A549 (cell line): ENCODE measurements at regions not wholly inside any gene's neighbourhood (a gene's known extent, or its start where the extent isn't known, plus 50 kb on each side); places are given as distances from the start of the nearest gene placed in this dataset.

Experiments used
- ATAC-seq, 2 experiments: fragments of 200-7000 bp in 1 of 2; fragments of >200 bp in 1 of 2; cut with Nextera tagmentation in 1 of 2; cut with Tn5 transposase in 1 of 2; 3 replicates each; pipeline versions ENCODE4 v1.8.0 to v1.9.1; 2018 to 2020; ENCODE audit warnings: mild to moderate bottlenecking in 1 of 2, moderate library complexity in 1 of 2
- CTCF ChIA-PET: fragments of 300-600 bp; sonication (Branson Sonifier 250); formaldehyde crosslinking; extraction: SDS; loops from one replicate; lab custom pipeline; 2021; ENCODE audit warnings: antibody characterized with exemption, inconsistent platforms; lab: Yijun Ruan, JAX
- POLR2A ChIA-PET: fragments of 350-600 bp; formaldehyde crosslinking; extraction: SDS; loops from one replicate; lab custom pipeline; 2021; ENCODE audit warnings: antibody characterized with exemption, inconsistent platforms; lab: Yijun Ruan, JAX
- DNase-seq, 2 experiments: peaks; one replicate each; pipeline versions ENCODE4 v3.0.0 to v3.0.0-alpha.2; 2011 to 2016; ENCODE audit warnings: low read depth in 1 of 2, low spot score in 1 of 2
- FAIRE-seq: peaks from 2 replicates; lab custom pipeline; 2011; peaks lifted over from hg19 to GRCh38; lab: Jason Lieb, UNC
- H3K27ac ChIP-seq, 2 experiments: fragments of >200 bp; sonication (Bioruptor Twin); formaldehyde crosslinking; 3 replicates each; pipeline ENCODE4 v1.5.1; 2016 to 2017
- H3K4me1 ChIP-seq: fragments of >200 bp; sonication (Bioruptor Twin); formaldehyde crosslinking; 3 replicates; pipeline ENCODE4 v1.6.1; 2016
- H3K4me2 ChIP-seq: fragments of >200 bp; sonication (Bioruptor Twin); formaldehyde crosslinking; 3 replicates; pipeline ENCODE4 v1.6.1; 2016
- H3K4me3 ChIP-seq: fragments of >200 bp; sonication (Bioruptor Twin); formaldehyde crosslinking; 3 replicates; pipeline ENCODE4 v1.5.1; 2016
- H3K9me3 ChIP-seq: fragments of >200 bp; sonication (Bioruptor Twin); formaldehyde crosslinking; 3 replicates; pipeline ENCODE4 v1.6.1; 2016
- ATOH8 ChIP-seq: fragments of 250-450 bp; sonication (Bioruptor Pico); IDR thresholded peaks from 2 replicates; pipeline ENCODE4 v1.5.0; 2020; ENCODE audit warnings: low read depth, mild to moderate bottlenecking, moderate library complexity
- BHLHE40 ChIP-seq: IDR thresholded peaks from 2 replicates; pipeline ENCODE4 v1.6.1; 2012; ENCODE audit warnings: low read depth, low read length, inconsistent platforms
- CHD2 ChIP-seq: fragments of 150-350 bp; IDR thresholded peaks from 2 replicates; pipeline ENCODE4 v1.6.1; 2014; ENCODE audit warnings: low read length; ENCODE audit not compliant: partially characterized antibody
- CHD4 ChIP-seq: fragments of 200-600 bp; sonication (generic); IDR thresholded peaks from 2 replicates; pipeline ENCODE4 v1.6.1; 2016; ENCODE audit warnings: antibody characterized with exemption, mild to moderate bottlenecking, borderline replicate concordance
- CTCF ChIP-seq: fragments of >200 bp; sonication (Bioruptor Twin); formaldehyde crosslinking; IDR thresholded peaks from 3 replicates; pipeline ENCODE4 v1.5.1; 2016
- EHMT2 ChIP-seq: fragments of 200-600 bp; sonication (generic); IDR thresholded peaks from 2 replicates; pipeline ENCODE4 v1.6.1; 2016; ENCODE audit warnings: antibody characterized with exemption, low read depth, mild to moderate bottlenecking, moderate library complexity
- ELK1 ChIP-seq: fragments of 150-350 bp; IDR thresholded peaks from 2 replicates; pipeline ENCODE4 v1.6.1; 2014; ENCODE audit warnings: low read depth, mild to moderate bottlenecking, low read length
- EP300 ChIP-seq, 2 experiments: fragments of >200 bp; sonication (Bioruptor Twin); formaldehyde crosslinking; IDR thresholded peaks; 2 replicates in 1 of 2; 3 replicates in 1 of 2; pipeline ENCODE4 v1.6.1; 2016 to 2017
- FOSL2 ChIP-seq, 2 experiments: fragments of 450-650 bp in 1 of 2; fragments of >200 bp in 1 of 2; sonication (Bioruptor Twin) in 1 of 2; formaldehyde crosslinking; IDR thresholded peaks; 2 replicates each; pipeline versions ENCODE4 v1.5.0 to v1.6.1; 2016 to 2020; ENCODE audit warnings: mild to moderate bottlenecking in 1 of 2, moderate library complexity in 1 of 2
- GATA3 ChIP-seq: IDR thresholded peaks from 2 replicates; pipeline ENCODE4 v1.6.1; 2012; ENCODE audit warnings: borderline replicate concordance
- HDAC2 ChIP-seq: fragments of 200-600 bp; sonication (generic); IDR thresholded peaks from 2 replicates; pipeline ENCODE4 v1.6.1; 2016
- HEYL ChIP-seq: fragments of 250-450 bp; sonication (Bioruptor Pico); IDR thresholded peaks from 2 replicates; pipeline ENCODE4 v1.8.0; 2021; ENCODE audit warnings: mild to moderate bottlenecking, moderate library complexity
- HMGXB4 ChIP-seq: fragments of 250-450 bp; sonication (Bioruptor Pico); IDR thresholded peaks from 2 replicates; pipeline ENCODE4 v1.5.0; 2021; ENCODE audit warnings: mild to moderate bottlenecking, moderate library complexity, borderline replicate concordance
- HOXB5 ChIP-seq: fragments of 250-450 bp; sonication (Bioruptor Pico); IDR thresholded peaks from 2 replicates; pipeline ENCODE4 v1.5.0; 2020; ENCODE audit warnings: mild to moderate bottlenecking, moderate library complexity
- KDM1A ChIP-seq: fragments of 200-600 bp; sonication (generic); IDR thresholded peaks from 2 replicates; pipeline ENCODE4 v1.6.1; 2016; ENCODE audit warnings: low read depth, mild to moderate bottlenecking
- NPAS2 ChIP-seq: fragments of 250-450 bp; sonication (Bioruptor Pico); IDR thresholded peaks from 2 replicates; pipeline ENCODE4 v1.8.0; 2022; ENCODE audit warnings: mild to moderate bottlenecking, moderate library complexity, borderline replicate concordance
- PHF8 ChIP-seq: fragments of 200-600 bp; sonication (generic); IDR thresholded peaks from 2 replicates; pipeline ENCODE4 v1.6.1; 2016; ENCODE audit warnings: low read depth, mild to moderate bottlenecking, antibody characterized with exemption, moderate library complexity, borderline replicate concordance
- POLR2A ChIP-seq: IDR thresholded peaks from 2 replicates; pipeline ENCODE4 v1.6.1; 2012; ENCODE audit warnings: mild to moderate bottlenecking, low read length
- POLR2AphosphoS2 ChIP-seq: conservative IDR thresholded peaks from 2 replicates; pipeline ENCODE4 v1.6.1; 2012; ENCODE audit warnings: low read length, improper control_type of control experiment, inconsistent platforms
- RAD21 ChIP-seq, 2 experiments: fragments of >200 bp in 1 of 2; sonication (Bioruptor Twin) in 1 of 2; formaldehyde crosslinking in 1 of 2; IDR thresholded peaks in 1 of 2; conservative IDR thresholded peaks in 1 of 2; 2 replicates in 1 of 2; 3 replicates in 1 of 2; pipeline ENCODE4 v1.6.1; 2012 to 2018; ENCODE audit warnings: inconsistent platforms in 1 of 2
- RARB ChIP-seq: fragments of 250-450 bp; sonication (Bioruptor Pico); IDR thresholded peaks from 2 replicates; pipeline ENCODE4 v1.8.0; 2021; ENCODE audit warnings: mild to moderate bottlenecking, moderate library complexity
- SREBF2 ChIP-seq: fragments of 450-650 bp; IDR thresholded peaks from 2 replicates; pipeline ENCODE4 v1.6.1; 2014; ENCODE audit warnings: mild to moderate bottlenecking, moderate library complexity
- TP53 ChIP-seq: fragments of 250-450 bp; sonication (Bioruptor Pico); IDR thresholded peaks from 2 replicates; pipeline ENCODE4 v1.5.0; 2021; ENCODE audit warnings: mild to moderate bottlenecking, moderate library complexity
- WGBS: methylation state at CpG from one replicate; pipeline ENCODE4 v1.1.6; 2017; ENCODE audit errors: missing lambda C conversion rate; 5-methylcytosine and 5-hydroxymethylcytosine counted together

- CTCF ChIA-PET, result interaction anchor here (1.5 kb wide), 1 partner anchor 18 kb away, joined by 4 read pairs; no protein-coding TSS in a partner anchor
- DNase-seq, result no peak
- no peak for TF ChIP-seq TP53 (CRISPR knock-in tag)
- Histone ChIP-seq H3K4me3 (no peak overlapping the region), H3K4me2 (no peak overlapping the region), H3K27ac (no peak overlapping the region), H3K4me1 (peaks cover 9% of the 10 kb centered on the region; the same call in 2 of the 3 replicates), H3K9me3 (no peaks in the 10 kb centered on the region)
- no peak for ATAC-seq
- FAIRE-seq, result no peak
- 40% methylated on average over 1 of the region's 1 CpG for WGBS
- POLR2A ChIA-PET, result no interaction called here
These were observed 180.8 kb downstream of the CCDC71L start for GRCh38 chr7:106480161-106480579.

- H3K9me3 ChIP-seq, result no peaks in the 10 kb centered on the region
- H3K4me1 ChIP-seq, result no peaks in the 10 kb centered on the region
- ATAC-seq (no peak), DNase-seq (no peak), FAIRE-seq (no peak)
- TF ChIP-seq SREBF2 (no peak), RARB (no peak), HOXB5 (CRISPR knock-in tag) (no peak), FOSL2 (IDR thresholded peaks at IDR 0.05) (no peak), FOSL2 (CRISPR knock-in tag; IDR thresholded peaks at IDR 0.05) (no peak), BHLHE40 (no peak), CHD4 (no peak), EHMT2 (no peak), HDAC2 (no peak), POLR2A (no peak), EP300 (IDR thresholded peaks at IDR 0.05) (no peak)
- no peak overlapping the region for H3K4me2 ChIP-seq
- no peak overlapping the region for H3K27ac ChIP-seq
- WGBS, result 48% methylated on average over 2 of the region's 2 CpGs
- ChIA-PET CTCF (interaction anchor here (0.7 kb wide), 1 partner anchor 1361 kb away, joined by 3 read pairs; no protein-coding TSS in a partner anchor), POLR2A (no interaction called here)
- no peak overlapping the region for H3K4me3 ChIP-seq
These were observed 184.2 kb downstream of the CCDC71L start for GRCh38 chr7:106476751-106477150.

GRCh38 chr7:106472741-106473140, 188.0 kb upstream of the NAMPT start:
- FAIRE-seq (no peak), DNase-seq (no peak), ATAC-seq (no peak)
- Histone ChIP-seq H3K4me2 (no peak overlapping the region), H3K9me3 (no peaks in the 10 kb centered on the region), H3K27ac (no peak overlapping the region), H3K4me3 (no peak overlapping the region), H3K4me1 (no peaks in the 10 kb centered on the region)
- CTCF ChIA-PET, result interaction anchor here (0.9 to 1.0 kb wide), 2 partner anchors 10 to 296 kb away, joined by 6 to 7 read pairs; no protein-coding TSS in a partner anchor
- no peak for TF ChIP-seq HMGXB4 (CRISPR knock-in tag)
- no peak for TF ChIP-seq GATA3
- TF ChIP-seq CTCF, result no peak
- TF ChIP-seq HEYL (CRISPR knock-in tag), result no peak
- TF ChIP-seq ELK1, result no peak
- TF ChIP-seq POLR2AphosphoS2, result no peak
- TF ChIP-seq CHD2, result no peak
- no peak for TF ChIP-seq ATOH8 (CRISPR knock-in tag)
- TF ChIP-seq KDM1A, result no peak
- no peak for TF ChIP-seq HDAC2
- no peak for TF ChIP-seq PHF8
- TF ChIP-seq NPAS2 (CRISPR knock-in tag), result no peak
- TF ChIP-seq RAD21 (conservative IDR thresholded peaks at IDR 0.05 in 1 of 2, IDR thresholded peaks at IDR 0.05 in 1 of 2), result no peak
- 47% methylated on average over 3 of the region's 3 CpGs for WGBS
- POLR2A ChIA-PET, result no interaction called here
